GM18507 (cell line): ENCODE measurements at regions not wholly inside any gene's neighbourhood (a gene's known extent, or its start where the extent isn't known, plus 50 kb on each side); places are given as distances from the start of the nearest gene placed in this dataset.
"Not testable (repeated sequence)": the region's sequence is repeated elsewhere in the genome, so short reads cannot be mapped to it uniquely, and the experiment has no call there.

Experiments used
- DNase-seq: peaks from one replicate; pipeline ENCODE4 v3.0.0; 2011; ENCODE audit warnings: low read depth; ENCODE audit not compliant: insufficient read length; ENCODE audit errors: extremely low spot score
- FAIRE-seq: peaks from 2 replicates; lab custom pipeline; 2011; peaks lifted over from hg19 to GRCh38; lab: Jason Lieb, UNC

DNA sequence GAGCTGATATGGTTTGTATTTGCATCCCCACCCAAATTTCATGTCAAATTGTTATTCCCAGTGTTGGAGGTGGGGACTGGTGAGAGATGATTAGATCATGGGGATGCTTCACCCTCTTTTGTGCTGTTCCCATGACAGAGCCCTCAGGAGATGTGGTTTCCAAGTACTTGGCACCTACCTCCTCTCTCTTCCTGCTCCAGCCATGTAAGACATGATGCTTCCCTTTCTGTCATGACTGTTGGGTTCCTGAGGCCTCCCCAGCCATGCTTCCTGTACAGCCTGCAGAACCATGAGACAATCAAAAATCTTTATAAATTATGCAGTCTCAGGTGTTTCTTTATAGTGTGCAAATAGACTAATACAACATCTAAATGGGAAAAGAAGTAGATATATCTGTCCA, 754.5 kb downstream of the TMEM121 start:
- no peak for FAIRE-seq
- DNase-seq: no peak

DNA sequence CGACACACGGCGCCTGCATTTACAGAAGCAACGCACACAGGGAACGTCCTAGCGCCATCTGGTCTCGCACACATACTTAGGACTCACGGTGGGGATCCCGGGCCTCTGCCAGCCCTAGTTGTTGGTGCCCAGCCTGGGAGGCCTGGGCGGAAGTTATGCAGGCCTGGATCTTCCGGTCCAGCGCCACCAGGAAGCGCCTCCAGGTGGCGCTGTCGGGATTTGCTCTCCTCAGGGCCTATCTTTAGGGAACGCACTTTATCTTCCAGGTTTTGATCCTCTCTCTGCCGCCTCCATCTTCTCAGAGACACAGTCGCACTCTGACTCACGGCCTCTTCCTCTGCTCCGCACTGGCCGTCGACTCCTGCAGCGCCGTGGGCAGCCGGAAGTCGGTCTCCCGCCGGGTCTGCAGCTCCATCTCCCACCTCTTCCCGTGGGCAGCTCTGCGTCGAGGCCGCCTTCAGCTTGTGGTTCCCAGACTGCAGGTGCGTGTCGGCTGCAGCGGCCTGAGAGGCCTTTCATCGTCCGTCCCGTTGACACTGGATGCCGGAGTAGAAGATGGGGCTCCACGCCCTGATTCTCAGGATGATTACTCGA, 760.4 kb downstream of the TMEM121 start:
- no peak for DNase-seq
- no peak for FAIRE-seq

- DNase-seq (no peak), FAIRE-seq (no peak)
These were observed 761.1 kb downstream of the TMEM121 start for GRCh38 chr14:106287506-106287905.

GRCh38 chr14:106291626-106292025, 765.2 kb downstream of the TMEM121 start:
- FAIRE-seq: no peak
- no peak for DNase-seq

- FAIRE-seq: no peak
- no peak for DNase-seq
These were observed 767.9 kb downstream of the TMEM121 start for GRCh38 chr14:106294324-106294723.

GRCh38 chr14:106300951-106301510, 774.6 kb downstream of the TMEM121 start:
- DNase-seq, FAIRE-seq: not testable (repeated sequence)

DNA sequence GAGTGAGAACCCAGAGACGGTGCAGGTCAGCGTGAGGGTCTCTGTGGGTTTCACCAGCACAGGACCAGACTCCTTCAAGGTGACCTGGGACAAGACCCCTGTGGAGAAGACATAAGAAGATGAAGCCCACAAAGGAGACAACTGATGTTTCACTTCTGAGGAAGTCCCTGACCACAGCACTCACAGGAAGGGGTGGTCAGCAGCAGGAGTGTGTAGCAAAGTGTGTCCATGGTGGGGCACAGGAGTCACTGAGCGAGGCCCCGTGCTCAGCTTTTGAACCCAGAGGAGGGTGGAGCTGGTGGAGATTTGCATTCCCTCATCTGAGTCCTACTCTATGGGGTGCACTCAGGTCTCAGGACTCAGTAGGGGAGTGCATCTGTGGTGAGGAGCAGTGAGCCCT, 775.2 kb downstream of the TMEM121 start:
- not testable (repeated sequence) for DNase-seq, FAIRE-seq

DNA sequence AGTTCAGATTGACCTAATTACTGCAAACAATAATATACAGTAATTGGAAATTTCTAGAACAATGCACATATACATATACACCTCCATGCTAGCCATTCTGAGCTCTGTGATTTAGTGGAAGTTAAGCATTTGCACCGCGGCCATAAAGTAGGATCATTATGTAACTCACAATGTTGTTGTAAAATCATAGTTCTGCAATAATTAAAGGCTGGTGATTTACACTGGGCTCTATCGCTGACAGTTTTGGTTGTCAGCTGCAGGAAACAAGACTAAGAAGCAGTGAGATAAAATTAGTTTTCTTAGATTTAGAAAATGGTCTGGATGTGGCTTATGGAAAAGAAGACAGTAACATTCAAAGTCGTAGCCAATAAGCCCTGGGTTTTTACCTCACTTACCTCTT, 776.3 kb downstream of the TMEM121 start:
- no peak for FAIRE-seq
- DNase-seq: no peak

GRCh38 chr14:106304271-106304670, 777.9 kb downstream of the TMEM121 start:
- FAIRE-seq: no peak
- no peak for DNase-seq

DNA sequence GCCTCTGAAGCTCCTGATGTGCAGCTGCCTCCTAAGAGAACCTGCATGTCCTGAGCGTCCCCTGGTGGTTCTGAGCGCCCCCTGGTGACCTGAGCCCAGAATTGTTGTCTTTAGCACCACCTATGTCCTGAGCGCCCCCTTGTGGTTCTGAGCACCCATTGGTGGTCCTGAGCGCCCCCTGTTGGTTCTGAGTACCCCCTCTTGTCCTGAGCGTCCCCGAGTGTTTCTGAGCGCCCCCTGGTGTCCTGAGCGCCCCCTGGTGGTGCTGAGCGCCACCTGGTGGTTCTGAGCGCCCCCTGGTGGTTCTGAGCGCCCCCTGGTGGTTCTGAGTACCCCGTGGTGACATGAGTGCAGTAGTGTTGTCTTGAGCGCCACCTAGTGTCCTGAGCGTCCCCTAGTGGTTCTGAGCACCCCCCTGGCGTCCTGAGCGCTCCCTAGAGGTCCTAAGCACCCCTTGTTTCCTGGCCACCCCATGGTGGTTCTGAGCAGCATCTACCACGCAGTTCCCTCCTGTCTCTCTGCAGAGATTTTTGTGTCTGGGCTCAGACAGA, 782.5 kb downstream of the TMEM121 start:
- DNase-seq (peak; percentile 18), FAIRE-seq (peak; percentile 92)

- DNase-seq: no peak
- FAIRE-seq: no peak
These were observed 783.0 kb downstream of the TMEM121 start for GRCh38 chr14:106309423-106309822.

- FAIRE-seq (no peak), DNase-seq (no peak)
These were observed 789.1 kb downstream of the TMEM121 start for GRCh38 chr14:106315436-106315835.

DNA sequence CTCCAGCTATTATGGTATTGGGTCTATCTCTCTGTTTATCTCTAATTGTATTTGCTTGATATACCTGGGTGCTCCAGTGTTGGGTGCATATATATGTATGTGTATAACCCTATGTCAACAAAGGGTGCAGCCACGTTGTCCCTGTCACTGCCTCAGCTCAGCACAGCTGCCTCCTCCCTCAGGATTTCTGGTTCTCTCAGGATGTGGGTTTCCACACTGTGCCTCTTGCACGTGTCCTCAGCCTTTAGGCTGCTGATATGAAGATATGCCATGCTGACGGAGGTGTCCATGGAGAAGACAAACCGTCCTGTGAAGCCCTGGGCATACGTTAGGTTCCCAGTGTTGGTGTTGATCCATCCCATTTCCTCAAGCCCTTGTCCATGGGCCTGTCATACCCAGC, 791.2 kb downstream of the TMEM121 start:
- FAIRE-seq: no peak

GRCh38 chr14:106318700-106319099, 792.3 kb downstream of the TMEM121 start:
- FAIRE-seq: no peak
- peak; percentile 26 for DNase-seq

More for the DNA sequence above, 791.2 kb downstream of the TMEM121 start:
- no peak for DNase-seq

- not testable (repeated sequence) for DNase-seq, FAIRE-seq
These were observed 797.6 kb downstream of the TMEM121 start for GRCh38 chr14:106323970-106324369.

DNA sequence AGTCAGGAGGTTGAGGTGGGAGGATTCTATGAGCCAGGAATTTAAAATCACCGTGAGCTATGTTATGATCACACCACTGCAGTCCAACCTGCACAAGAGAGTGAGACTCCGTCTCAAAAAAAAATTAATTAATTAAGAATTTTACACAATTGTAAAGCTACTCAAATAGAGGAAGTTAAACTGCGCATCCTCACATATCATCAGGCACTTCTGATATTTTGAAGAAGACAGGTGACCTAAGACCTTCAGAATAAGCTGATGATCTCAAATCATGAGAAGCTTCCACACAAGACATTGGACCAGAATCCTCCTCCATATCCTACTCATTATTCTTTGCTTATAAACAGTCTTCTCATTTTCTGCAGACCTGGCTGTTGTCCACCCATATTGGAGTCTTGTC, 800.9 kb downstream of the TMEM121 start:
- no peak for FAIRE-seq
- DNase-seq: no peak

DNA sequence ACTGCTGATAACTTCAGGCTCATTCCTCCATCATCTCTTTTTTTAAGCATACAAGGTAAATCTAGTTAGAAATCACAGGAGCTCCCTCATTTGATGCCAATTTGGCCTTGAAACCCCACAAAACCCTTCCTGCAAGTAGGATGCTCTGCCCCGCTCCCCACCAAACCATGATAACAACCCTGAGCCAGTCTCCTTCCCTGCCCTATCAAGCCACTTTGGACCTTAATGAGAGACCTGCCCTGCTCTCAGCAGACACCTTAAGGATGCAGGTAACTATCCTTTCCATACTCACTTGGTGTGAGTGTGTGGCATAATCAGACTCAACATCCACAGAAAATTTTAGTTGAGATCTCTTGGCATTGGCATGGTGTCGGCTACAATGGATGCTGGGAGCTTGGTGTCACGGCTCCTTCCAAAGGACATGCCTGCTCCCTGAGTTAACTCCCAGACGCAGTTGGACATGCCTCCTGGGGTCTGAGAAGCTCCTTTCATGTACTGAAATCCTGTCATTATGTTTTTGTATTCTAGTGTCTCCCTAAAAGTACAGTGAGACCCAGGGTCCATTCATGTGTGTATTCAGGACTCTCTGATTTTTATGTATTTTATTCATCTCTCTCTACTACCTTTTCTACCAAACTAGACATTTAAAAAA, 801.4 kb downstream of the TMEM121 start:
- not testable (repeated sequence) for DNase-seq, FAIRE-seq

GRCh38 chr14:106329243-106329642, 802.9 kb downstream of the TMEM121 start:
- FAIRE-seq: not testable (repeated sequence)

DNA sequence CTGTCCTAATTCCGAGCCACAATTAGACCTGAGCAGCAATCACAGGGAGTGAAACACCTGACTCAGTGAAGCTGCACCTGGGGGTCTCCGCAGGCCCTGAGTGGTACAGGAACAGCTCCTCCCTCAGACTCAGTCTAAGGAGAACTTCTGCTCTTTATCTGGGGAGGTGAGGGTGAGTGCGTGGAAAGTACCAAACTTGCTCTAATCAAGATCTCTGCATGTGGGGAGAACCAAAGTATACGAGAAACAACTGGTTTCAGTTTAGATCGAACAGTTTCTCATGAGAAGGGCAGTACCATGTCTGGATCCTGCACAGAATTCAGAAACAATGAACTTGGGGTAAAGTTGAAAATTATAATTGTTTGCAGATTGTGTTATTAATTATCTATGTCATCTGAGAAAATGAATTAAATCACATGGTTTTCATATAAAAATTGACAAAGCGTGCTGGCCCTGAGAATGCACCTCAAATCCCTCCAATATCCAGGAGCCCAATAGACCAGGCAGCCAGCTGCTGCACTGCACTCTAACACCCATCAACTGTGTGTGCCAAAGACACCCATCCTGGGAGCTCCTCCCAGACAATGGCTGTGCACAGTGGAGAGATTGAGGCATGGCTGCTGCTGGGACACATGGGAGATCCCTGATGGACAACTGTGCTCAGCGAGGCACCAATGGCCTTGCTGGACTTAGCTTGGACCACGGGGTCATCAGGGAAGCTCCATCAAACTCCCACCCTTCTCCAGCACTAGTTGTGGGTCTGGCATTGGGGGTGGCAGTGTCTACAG, 803.8 kb downstream of the TMEM121 start:
- FAIRE-seq, DNase-seq: not testable (repeated sequence)

More at GRCh38 chr14:106329243-106329642, 802.9 kb downstream of the TMEM121 start:
- DNase-seq: not testable (repeated sequence)
